ENCODE measurements at regions not wholly inside any gene's neighbourhood (a gene's known extent, or its start where the extent isn't known, plus 50 kb on each side); places are given as distances from the start of the nearest gene placed in this dataset.

- TF ChIP-seq CTCF (IDR thresholded peaks at IDR 0.05 in 8 of 11, conservative IDR thresholded peaks at IDR 0.05 in 3 of 11) (peak in 9 of 11 experiments; percentile 31 to 65 (median 57)), POLR2AphosphoS5 (IDR thresholded peaks at IDR 0.05) (no peak)
Observed at GRCh38 chr20:40741507-40742106, 52.6 kb upstream of the MAFB start.

Data from spleen (tissue), 7 donors.